Caco-2 (cell line): ENCODE measurements at regions not wholly inside any gene's neighbourhood (a gene's known extent, or its start where the extent isn't known, plus 50 kb on each side); places are given as distances from the start of the nearest gene placed in this dataset.

Source experiments
- BruUV-seq: library from RNA; stranded (reverse); fragments of 400-500 nt; replicated peaks from 2 replicates; lab custom pipeline; 2021; lab: Mats Ljungman, UMichigan
- CTCF ChIA-PET: fragments of 300-600 bp; sonication (Branson Sonifier 250); formaldehyde crosslinking; loops from one replicate; lab custom pipeline; 2022; ENCODE audit warnings: antibody characterized with exemption; lab: Charles Lee
- POLR2A ChIA-PET: fragments of 300-600 bp; sonication (Branson Sonifier 250); formaldehyde crosslinking; loops from one replicate; lab custom pipeline; 2022; ENCODE audit warnings: antibody characterized with exemption; lab: Charles Lee
- DNase-seq, 2 experiments: peaks; one replicate each; pipeline versions ENCODE4 v3.0.0 to v3.0.0-alpha.2; 2020 to 2022
- H3K27me3 ChIP-seq: replicated peaks from 2 replicates; pipeline ENCODE4 v1.6.0; 2011; ENCODE audit warnings: low read length; ENCODE audit not compliant: control insufficient read depth, insufficient read depth
- H3K36me3 ChIP-seq: 2 replicates; pipeline ENCODE4 v1.5.1; 2011; ENCODE audit warnings: low read length; ENCODE audit not compliant: control insufficient read depth, insufficient read depth
- H3K4me1 ChIP-seq: fragments of 250-450 bp; sonication (Bioruptor Pico); 2 replicates; pipeline ENCODE4 v1.5.1; 2020; ENCODE audit warnings: mild to moderate bottlenecking
- H3K4me3 ChIP-seq: 2 replicates; pipeline ENCODE4 v1.5.1; 2011; ENCODE audit warnings: low read depth, mild to moderate bottlenecking, control low read depth, low read length
- H3K9me3 ChIP-seq: fragments of 250-450 bp; sonication (Bioruptor Pico); 2 replicates; pipeline ENCODE4 v1.5.1; 2020; ENCODE audit warnings: mild to moderate bottlenecking, moderate library complexity
- H3K27ac Mint-ChIP-seq: one replicate; pipeline ENCODE4 v1.8.0; 2022; ENCODE audit warnings: mixed read lengths; ENCODE audit not compliant: unreplicated experiment
- H3K27me3 Mint-ChIP-seq: one replicate; pipeline ENCODE4 v1.8.0; 2022; ENCODE audit warnings: mixed read lengths; ENCODE audit not compliant: insufficient read depth, unreplicated experiment
- H3K36me3 Mint-ChIP-seq: one replicate; pipeline ENCODE4 v1.8.0; 2022; ENCODE audit warnings: mild to moderate bottlenecking, mixed read lengths; ENCODE audit not compliant: insufficient read depth, unreplicated experiment
- H3K4me1 Mint-ChIP-seq: one replicate; pipeline ENCODE4 v1.8.0; 2022; ENCODE audit warnings: low read depth, mixed read lengths; ENCODE audit not compliant: unreplicated experiment
- H3K4me3 Mint-ChIP-seq: one replicate; pipeline ENCODE4 v1.8.0; 2022; ENCODE audit warnings: mild to moderate bottlenecking, moderate library complexity, mixed read lengths; ENCODE audit not compliant: unreplicated experiment
- H3K9me3 Mint-ChIP-seq: one replicate; pipeline ENCODE4 v1.8.0; 2022; ENCODE audit warnings: mixed read lengths; ENCODE audit not compliant: unreplicated experiment
- intact Hi-C: fragments of 100-400 bp; cut with micrococcal nuclease; formaldehyde crosslinking; loops from one replicate; pipeline ENCODE4 v1.10.0; 2022; ENCODE audit not compliant: unreplicated experiment
- TF ChIP-seq, protein P1 (sequence below), 2 experiments: fragments of 200-600 bp in 1 of 2; IDR thresholded peaks; 1 replicate in 1 of 2; 2 replicates in 1 of 2; pipeline versions ENCODE4 v1.5.1 to v1.8.0; 2011 to 2022; ENCODE audit warnings: antibody characterized with exemption in 1 of 2, control low read depth in 1 of 2, inconsistent platforms in 1 of 2, low read depth in 1 of 2, low read length in 1 of 2, mild to moderate bottlenecking in 1 of 2, moderate library complexity in 1 of 2; ENCODE audit not compliant: insufficient read depth in 1 of 2, severe bottlenecking in 1 of 2, unreplicated experiment in 1 of 2

DNA sequence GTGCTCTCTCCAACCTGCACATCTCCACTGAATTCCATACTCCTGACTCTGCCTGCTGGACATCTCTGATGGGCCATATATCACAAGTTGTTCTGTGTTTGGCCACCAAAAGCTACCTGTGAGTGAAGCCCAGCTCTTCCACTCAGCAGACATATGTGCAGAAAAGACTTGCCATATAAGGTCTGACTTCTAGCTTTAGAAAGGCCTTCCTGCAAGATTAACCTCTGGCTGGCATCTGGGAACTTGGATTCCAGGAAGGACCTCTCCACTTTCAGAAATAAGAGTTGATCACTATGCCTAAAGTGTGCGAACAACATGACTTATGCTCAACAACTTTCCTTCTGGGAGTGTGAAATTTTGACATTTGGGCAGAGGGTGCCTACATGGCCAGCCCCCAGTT lies 113.7 kb downstream of the TNFAIP3 start:
- intact Hi-C loops: no loop called here
- Histone ChIP-seq H3K36me3 (no peaks in the 10 kb centered on the region), H3K4me1 (peaks cover 46% of the 10 kb centered on the region), H3K27me3 (no peaks in the 10 kb centered on the region), H3K4me3 (no peak overlapping the region), H3K9me3 (no peaks in the 10 kb centered on the region)
- Mint-ChIP-seq H3K36me3 (peaks cover 5% of the 10 kb centered on the region), H3K4me3 (no peak overlapping the region), H3K9me3 (no peaks in the 10 kb centered on the region), H3K27ac (no peak overlapping the region), H3K4me1 (peaks cover 22% of the 10 kb centered on the region), H3K27me3 (no peaks in the 10 kb centered on the region)
- ChIA-PET CTCF (no interaction called here), POLR2A (no interaction called here)
- DNase-seq: no peak
- BruUV-seq: no TSS peak
- TF ChIP-seq, protein P1, sequence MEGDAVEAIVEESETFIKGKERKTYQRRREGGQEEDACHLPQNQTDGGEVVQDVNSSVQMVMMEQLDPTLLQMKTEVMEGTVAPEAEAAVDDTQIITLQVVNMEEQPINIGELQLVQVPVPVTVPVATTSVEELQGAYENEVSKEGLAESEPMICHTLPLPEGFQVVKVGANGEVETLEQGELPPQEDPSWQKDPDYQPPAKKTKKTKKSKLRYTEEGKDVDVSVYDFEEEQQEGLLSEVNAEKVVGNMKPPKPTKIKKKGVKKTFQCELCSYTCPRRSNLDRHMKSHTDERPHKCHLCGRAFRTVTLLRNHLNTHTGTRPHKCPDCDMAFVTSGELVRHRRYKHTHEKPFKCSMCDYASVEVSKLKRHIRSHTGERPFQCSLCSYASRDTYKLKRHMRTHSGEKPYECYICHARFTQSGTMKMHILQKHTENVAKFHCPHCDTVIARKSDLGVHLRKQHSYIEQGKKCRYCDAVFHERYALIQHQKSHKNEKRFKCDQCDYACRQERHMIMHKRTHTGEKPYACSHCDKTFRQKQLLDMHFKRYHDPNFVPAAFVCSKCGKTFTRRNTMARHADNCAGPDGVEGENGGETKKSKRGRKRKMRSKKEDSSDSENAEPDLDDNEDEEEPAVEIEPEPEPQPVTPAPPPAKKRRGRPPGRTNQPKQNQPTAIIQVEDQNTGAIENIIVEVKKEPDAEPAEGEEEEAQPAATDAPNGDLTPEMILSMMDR (IDR thresholded peaks at IDR 0.05; ENCODE audit: insufficient read depth in 1 of 2, low read depth in 1 of 2, low read length in 1 of 2, severe bottlenecking in 1 of 2, unreplicated experiment in 1 of 2): no peak

DNA sequence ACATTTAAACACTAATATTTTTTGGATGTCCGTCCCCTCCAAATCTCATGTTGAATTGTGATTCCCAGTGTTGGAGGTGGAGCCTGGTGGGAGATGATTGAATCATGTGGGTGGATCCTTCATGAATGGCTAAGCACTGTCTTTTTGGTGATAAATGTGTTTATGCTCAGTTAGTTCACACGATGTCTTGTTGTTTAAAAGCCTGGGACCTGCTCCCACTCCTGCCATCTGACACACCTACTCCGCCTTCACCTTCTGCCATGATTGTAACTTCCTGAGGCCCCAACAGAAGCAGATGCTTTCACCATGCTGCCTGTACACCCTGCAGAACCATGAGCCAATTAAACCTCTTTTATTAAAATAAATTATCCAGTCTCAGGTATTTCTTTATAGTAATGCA lies 114.7 kb downstream of the TNFAIP3 start:
- no peaks in the 10 kb centered on the region for H3K27me3 ChIP-seq
- Mint-ChIP-seq H3K27me3 (no peaks in the 10 kb centered on the region), H3K4me3 (no peak overlapping the region), H3K36me3 (peaks cover 5% of the 10 kb centered on the region), H3K27ac (no peak overlapping the region), H3K4me1 (peaks cover 17% of the 10 kb centered on the region), H3K9me3 (no peaks in the 10 kb centered on the region)
- no peaks in the 10 kb centered on the region for H3K36me3 ChIP-seq
- no peak overlapping the region for H3K4me3 ChIP-seq
- CTCF ChIA-PET: no interaction called here
- DNase-seq: no peak
- H3K4me1 ChIP-seq: peaks cover 40% of the 10 kb centered on the region
- TF ChIP-seq, protein P1 (IDR thresholded peaks at IDR 0.05; ENCODE audit: insufficient read depth in 1 of 2, low read depth in 1 of 2, low read length in 1 of 2, severe bottlenecking in 1 of 2, unreplicated experiment in 1 of 2): no peak
- H3K9me3 ChIP-seq: no peaks in the 10 kb centered on the region
- POLR2A ChIA-PET: no interaction called here
- BruUV-seq: no TSS peak
- intact Hi-C loops: no loop called here

DNA sequence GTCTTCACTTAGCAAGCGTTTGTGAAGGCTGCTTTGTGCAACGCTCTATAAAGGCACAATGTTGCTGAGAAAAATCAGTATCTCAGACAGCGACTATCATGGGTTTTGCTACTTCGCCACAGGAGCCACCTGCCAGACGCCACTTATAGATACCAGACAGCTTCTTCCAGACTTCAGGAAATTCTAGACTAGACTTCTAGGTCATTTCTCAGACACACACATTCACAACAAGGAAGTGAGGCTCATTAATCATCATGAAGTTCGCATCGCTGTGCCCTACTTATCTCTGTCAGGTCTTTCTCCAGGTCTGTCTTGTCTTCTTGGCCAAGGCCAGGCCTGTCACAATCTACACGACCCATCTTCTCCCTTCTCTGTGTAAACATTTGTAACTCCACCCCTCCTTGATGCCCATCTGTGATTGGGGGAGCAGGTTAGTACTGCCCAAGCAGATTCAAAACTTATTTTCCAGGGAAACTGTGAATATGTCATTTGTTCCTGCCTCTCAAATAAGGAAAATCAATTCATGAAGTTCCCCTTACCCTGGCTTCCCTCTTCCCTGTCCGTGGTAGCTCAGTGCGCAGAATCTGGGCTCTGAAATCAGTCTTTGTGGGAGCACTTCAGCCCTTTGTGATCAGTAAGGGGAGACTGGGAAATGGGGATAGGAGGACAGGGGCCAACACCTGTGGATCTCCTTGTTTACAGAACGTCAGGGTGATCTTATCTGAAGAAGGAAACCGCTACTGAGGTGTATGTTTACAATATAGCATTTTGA lies 115.5 kb downstream of the TNFAIP3 start:
- POLR2A ChIA-PET: no interaction called here

More for the DNA sequence above, 115.5 kb downstream of the TNFAIP3 start:
- Mint-ChIP-seq H3K4me3 (no peak overlapping the region), H3K36me3 (peaks cover 5% of the 10 kb centered on the region), H3K27me3 (no peaks in the 10 kb centered on the region), H3K4me1 (peaks cover 14% of the 10 kb centered on the region), H3K27ac (no peak overlapping the region), H3K9me3 (no peaks in the 10 kb centered on the region)
- H3K36me3 ChIP-seq: no peaks in the 10 kb centered on the region
- TF ChIP-seq, protein P1 (IDR thresholded peaks at IDR 0.05; ENCODE audit: insufficient read depth in 1 of 2, low read depth in 1 of 2, low read length in 1 of 2, severe bottlenecking in 1 of 2, unreplicated experiment in 1 of 2): no peak
- no TSS peak for BruUV-seq
- no peak for DNase-seq
- no peaks in the 10 kb centered on the region for H3K9me3 ChIP-seq
- peaks cover 32% of the 10 kb centered on the region for H3K4me1 ChIP-seq
- no peaks in the 10 kb centered on the region for H3K27me3 ChIP-seq
- H3K4me3 ChIP-seq: no peak overlapping the region
- CTCF ChIA-PET: no interaction called here
- intact Hi-C loops: no loop called here
